ENCODE measurements at regions not wholly inside any gene's neighbourhood (a gene's known extent, or its start where the extent isn't known, plus 50 kb on each side); places are given as distances from the start of the nearest gene placed in this dataset.
"Not testable (repeated sequence)": the region's sequence is repeated elsewhere in the genome, so short reads cannot be mapped to it uniquely, and the experiment has no call there.

DNA sequence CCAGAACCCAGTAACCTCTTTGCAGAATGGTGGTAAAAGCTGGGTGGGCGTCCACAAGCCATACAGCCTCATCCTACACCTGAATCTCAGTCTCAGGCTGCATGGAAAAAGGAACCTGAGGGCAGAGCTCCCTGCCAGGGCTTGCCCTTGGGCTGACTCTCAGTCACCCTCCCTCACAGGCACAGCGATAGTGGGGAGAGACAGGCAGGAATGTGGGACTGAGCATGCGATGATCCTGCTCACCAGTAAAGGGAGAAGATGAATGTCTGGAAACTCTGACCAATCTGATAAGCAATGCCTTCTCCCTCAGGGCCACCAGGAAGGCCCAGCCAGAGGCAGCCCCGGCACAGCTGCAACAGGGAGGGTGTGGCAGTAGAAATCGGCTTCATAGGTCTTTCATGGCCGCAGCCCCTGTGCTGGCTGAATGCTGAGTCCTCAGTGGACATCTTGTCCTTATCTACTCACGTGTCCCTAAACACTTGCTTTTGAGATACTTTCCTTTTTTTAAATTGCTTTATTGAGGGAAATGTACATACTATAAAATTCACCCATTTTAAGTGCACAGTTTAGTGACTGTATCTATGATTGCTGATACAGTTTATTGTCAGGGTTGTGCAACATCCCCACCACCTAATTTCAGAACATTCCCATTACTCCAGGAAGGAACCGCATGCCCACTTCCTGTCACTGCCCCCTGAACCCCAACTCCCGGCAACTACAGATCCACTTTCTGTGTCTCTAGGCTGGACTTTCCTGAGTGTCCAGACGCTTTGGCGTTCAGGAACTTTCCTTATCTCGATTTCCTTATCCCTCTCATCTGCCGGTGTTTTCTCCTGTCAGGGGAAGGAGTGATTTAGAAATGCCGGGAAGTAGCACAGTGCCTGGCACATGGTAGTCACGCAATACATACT is 258.1 kb downstream of the PCNX1 start:
- no peak for DNase-seq (ENCODE audit: low read depth)

DNA sequence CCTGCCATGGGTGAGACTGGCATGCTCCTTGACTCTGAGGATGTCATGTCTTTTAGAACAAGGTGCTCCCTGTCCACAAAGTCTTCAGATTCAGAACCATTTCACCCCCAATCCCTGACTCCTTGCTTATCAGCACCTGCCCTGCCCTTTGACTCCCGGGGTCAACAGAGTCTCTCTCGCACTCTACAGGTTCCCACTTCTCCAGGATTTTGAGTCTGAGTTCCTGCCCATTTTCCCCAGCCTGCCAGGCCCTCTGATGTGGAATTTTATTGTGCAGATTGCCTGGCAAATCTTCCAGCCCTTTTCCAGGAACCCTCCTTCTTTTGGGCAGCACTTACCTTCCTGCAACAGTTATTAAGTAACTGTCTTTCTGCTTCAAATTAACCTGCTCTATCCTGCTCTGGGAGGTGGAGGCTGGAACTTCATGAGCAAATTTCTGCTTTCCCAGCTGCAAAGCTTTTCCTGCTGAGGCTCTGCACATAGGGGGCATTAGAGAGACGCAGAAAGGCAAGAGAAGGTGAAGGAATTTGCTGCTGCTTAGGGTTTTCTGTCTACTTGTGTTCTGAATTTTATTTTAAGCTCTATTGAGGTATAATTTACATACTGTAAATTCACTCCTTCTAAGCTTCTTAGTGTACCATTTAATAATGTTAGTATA is 259.1 kb downstream of the PCNX1 start:
- DNase-seq (ENCODE audit: low read depth) = no peak

DNA sequence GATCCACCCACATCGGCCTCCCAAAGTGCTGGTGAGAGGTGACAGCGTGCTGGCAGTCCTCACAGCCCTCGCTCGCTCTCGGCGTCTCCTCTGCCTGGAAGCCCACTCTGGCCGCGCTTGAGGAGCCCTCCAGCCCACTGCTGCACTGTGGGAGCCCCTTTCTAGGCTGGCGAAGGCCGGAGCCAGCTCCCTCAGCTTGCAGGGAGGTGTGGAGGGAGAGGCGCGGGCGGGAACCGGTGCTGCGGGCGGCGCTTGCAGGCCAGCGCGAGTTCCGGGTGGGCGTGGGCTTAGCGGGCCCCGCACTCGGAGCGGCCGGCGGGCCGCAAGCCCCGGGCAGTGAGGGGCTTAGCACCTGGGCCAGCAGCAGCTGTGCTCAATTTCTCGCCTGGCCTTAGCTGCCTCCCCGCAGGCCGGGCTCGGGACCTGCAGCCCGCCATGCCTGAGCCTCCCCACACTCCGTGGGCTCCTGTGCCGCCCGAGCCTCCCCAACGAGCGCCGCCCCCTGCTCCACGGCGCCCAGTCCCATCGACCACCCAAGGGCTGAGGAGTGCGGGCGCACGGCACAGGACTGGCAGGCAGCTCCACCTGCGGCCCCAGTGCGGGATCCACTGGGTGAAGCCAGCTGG is 260.2 kb downstream of the PCNX1 start:
- DNase-seq (ENCODE audit: low read depth) = not testable (repeated sequence)

DNA sequence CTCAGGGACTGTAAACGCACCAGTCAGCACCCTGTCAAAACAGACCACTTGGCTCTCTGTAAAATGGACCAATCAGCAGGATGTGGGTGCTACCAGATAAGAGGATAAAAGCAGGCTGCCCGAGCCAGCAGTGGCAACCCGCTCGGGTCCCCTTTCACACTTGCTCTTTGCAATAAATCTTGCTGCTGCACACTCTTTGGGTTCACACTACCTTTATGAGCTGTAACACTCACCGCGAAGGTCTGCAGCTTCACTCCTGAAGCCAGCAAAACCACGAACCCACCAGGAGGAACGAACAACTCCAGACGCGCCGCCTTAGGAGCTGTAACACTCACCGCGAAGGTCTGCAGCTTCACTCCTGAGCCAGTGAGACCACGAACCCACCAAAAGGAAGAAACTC is 260.9 kb downstream of the PCNX1 start:
- not testable (repeated sequence) for DNase-seq (ENCODE audit: low read depth)

DNA sequence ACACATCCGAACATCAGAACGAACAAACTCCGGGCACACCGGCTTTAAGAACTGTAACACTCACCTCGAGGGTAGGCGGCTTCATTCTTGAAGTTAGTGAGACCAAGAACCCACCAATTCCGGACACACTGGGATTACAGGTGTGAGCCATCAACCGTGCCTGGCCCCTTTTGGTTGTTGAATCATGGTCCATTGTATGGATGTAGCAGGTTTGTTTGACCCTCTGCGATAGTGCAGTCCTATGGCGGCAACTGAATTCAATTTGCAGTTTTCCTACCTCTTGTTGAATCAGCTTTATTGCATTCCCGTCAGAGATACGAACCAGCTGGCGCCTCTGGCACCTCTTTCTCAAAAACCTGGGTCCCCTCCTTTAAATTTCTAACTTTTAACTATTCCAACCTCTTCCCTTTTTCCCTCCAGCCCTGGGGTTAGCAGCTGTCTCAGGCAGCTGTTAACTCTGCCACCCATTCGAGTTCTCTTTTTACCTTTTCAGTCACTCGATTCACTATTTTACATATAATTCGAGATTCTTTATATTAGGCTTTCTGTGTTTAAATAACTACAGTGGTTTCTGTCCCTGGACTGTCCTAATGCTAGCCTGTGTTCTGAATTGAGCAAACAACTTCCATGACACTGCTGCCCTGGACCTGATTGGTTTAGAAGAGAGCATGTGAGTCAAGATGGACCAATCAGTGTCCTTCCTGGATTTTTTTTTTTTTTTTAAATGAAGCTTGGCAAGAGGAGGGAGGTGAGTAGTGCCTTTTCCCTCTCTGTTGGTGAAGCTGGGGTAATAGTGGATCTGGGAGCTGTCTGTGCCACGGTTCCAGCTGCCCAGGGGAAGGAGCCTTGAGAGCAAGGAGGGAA is 261.5 kb downstream of the PCNX1 start:
- DNase-seq (ENCODE audit: low read depth) = no peak

DNA sequence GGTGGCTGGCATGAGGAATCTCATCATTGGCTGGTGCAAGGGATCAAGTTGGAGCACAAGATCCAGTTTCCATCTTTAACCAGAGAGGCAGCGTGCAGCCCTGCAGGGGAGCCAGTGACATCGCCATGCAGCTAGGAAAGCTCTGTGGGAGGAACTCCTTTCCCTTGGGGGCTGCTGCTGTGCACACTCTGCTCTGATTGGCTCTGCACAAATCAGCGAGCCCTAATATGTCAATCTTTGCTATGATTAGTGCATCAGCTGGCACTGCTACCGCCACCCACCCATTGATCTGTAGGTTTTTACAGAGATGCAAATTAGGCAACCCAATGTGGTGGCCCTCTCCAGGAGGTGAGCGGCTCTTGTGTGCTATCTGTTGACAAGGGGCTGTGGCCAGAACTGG is 262.6 kb downstream of the PCNX1 start:
- DNase-seq (ENCODE audit: low read depth) = no peak

DNA sequence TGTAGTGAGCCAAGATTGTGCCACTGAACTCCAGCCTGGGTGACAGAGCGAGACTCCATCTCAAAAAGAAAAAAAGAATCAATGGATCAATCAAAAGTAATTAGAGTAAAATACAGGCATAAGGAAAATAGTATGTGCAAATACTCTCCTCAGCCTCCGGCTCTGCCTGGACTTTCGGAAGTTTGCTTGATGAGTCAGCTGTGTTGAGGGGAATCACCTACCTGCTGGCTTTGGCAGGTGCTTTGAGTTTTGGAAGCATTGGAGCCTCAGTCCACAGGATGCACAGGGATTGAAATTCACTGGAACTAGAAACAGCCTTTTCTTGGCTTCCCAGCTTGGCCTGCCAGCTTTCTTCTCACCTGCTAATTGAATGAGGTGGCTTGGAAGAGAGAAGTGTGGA is 268.2 kb downstream of the PCNX1 start:
- DNase-seq (ENCODE audit: low read depth) = no peak

DNA sequence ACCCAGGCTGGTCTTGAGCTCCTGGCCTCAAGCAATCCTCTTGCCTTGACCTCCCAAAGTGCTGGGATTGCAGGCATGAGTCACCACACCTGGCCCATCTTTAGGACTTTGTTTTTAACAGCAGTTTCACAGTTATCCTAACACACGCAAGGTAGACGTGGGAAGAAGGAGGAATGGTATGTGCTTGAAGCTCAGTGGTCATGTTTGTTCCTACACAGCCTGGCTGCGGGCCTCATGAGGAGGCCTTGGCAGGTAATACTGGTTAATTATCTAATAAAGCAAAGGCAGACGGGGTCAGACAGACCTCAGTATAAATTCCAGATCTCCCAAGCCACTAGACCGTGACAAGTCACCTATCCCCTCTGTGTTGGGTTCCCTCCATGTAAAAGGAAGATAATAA is 271.8 kb downstream of the PCNX1 start:
- DNase-seq (ENCODE audit: low read depth) = no peak

DNA sequence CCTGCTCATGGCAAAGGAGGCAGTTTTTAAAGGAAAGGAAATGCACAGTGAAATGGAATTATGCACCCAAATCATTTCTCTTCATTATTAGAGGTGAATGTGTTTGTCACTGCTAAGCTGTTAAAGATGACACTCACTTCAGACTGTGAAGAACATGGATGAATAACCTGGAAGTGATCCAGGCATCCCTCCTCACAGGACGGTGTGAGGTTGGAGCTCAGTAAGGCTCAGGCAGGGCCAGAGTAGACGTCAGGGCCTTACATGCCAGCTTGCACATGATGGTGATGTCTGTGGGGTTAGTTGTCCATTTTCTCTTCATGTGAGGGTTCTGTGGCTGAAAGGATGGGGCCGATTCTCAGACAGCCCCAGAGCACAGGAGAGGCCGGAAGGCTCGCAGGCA is 273.1 kb downstream of the PCNX1 start:
- DNase-seq (ENCODE audit: low read depth) = no peak

DNA sequence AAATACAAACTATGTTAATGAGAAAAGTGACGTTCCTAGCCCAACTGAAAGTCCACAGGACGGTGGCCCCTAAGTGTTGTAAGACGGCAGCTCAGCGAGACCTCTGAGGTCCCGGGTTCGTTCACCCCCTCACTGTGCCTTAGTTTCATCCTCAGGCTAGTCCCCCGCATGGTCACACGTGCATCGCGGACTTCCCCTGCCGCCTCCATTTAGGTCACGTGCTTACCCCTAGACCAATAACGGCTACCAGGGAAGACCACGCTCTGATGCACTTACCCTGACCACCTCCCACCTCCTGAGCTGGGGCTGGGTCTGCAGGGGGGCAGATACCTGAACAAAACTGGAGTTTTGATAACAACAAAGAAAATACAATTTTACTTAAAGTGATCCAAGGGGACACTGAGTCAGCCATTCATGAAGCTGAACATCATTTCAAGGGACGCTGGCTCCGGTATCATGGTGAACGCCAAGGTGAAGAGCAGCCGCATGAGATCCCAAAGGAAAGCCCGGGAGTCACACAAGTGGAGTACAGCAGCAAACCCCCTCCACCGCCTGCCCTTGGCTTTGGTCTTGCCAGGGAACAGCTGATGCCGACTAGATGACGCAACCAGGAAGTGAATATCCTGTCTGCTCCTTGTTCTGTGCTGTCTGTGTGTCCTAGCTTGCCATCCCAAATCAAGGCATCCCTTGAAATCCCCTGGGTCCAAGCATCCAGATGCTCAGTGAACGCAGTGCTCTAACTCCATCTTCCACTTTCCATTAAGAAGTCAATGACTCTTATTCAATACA is 274.1 kb downstream of the PCNX1 start:
- no peak for DNase-seq (ENCODE audit: low read depth)

DNA sequence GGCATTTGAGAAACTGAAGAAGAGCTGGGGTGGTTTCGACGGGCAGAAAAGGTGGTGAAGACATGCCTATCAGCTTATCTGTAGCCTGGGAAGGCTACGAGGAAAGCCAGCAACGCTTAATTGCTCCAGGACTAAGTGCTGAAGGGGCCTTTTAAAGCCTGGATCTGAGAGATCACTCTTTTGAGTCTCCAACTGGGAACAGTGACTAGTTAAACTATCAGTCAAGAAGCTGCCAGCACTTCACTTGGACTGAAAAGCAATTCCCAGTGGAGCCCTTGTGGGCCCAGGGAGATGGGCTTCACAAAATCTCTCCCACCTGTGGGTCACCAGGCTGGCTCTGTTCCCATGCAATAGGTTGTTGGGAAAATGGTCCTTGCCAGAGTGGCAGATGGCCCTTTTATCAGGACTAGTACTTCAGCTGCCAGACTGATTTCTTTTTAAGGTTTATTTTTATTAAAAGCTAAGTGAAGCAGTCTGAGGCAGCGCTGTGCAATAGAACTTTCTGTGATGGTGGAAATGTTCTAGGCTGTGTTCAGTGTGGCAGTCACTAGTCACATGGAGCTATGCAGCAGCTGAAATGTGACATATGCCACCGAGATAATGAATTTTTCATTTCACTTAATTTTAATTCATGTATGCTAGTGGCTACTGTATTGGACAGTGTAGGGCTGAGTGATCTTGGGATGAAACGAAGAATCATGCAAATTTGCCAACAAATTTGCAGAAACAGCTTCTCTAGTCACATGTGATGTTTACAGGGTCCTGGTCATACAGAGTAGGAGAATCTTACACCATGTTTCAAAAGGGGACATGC is 276.8 kb downstream of the PCNX1 start:
- DNase-seq (ENCODE audit: low read depth) = no peak

DNA sequence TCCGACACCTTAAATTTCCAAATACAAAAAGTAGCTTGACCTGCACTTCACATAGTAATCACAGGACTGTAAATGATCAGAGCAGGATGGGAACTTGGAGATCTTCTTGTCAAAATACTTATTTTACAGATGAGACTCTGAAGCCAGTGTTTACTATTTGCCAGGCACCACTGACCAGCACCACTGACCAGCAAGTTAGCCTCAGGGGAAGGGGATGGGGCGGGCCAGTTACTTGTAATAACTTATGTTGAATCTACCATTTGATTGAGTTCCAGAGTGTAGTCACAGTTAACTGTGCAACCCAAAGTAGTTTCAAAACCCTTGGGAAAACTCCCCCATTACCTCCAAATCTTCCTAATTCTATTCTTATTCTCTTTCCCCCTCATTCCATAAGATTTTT is 278.4 kb downstream of the PCNX1 start:
- no peak for DNase-seq (ENCODE audit: low read depth)

DNA sequence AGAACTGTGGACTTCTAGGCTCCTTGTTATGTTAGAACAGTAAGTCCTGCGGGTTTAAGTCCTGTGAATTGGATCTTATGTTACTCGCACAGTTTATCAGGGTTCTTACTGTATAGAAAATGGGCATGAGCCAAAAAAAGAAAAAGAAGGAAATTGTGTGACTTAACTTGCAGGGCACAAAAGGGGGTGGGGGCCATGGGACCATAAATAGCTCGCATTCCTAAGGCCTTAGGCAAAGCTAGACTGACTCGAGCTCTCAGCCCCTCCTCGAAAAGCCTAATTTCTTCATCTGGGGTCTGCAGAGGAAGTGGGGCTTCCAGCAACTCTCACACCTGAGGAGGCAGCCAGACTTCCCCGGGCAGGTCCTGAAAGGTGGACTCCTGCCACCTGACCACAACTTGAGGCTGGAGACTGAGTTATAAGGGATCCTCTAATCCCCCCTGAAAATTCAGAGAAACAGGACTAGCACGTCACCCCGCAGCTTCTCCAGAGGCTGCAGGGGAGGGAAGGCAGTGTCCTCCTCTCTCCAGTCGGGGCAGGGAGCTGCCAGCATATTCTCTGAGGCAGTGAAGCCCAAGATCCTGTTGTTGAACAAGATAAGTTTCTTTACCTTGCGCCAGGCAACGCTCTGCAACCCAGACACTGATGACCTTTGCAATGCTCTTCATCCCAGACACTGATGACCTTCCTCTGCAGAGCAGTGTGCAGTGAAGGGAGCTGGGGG is 280.5 kb downstream of the PCNX1 start:
- no peak for DNase-seq (ENCODE audit: low read depth)

DNA sequence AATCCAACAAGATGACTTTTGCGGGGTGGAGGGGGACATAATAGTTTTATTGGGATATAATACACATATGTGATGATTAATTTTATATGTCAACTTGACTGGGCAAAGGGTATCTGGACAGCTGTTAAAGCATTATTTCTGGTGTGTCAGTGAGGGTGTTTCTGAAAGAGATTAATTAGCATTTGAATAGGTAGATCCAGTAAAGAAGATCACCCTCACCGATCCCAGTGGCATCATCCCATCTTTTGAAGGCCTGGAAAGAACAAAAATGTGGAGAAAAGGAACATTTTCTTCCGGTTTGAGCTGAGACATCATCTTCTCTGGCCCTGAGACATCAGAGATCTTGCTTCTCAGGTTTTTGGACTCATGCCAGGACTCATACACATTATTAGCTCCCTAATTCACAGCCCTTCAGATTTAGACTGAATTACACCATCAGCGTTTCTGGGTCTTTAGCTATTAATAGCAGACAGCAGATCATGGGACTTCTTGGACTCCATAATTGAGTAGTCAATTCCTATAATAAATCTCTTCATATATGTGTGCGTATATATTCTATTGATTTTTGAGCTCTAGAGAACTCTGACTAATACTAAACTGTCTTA is 283.6 kb downstream of the PCNX1 start:
- DNase-seq (ENCODE audit: low read depth) = no peak

DNA sequence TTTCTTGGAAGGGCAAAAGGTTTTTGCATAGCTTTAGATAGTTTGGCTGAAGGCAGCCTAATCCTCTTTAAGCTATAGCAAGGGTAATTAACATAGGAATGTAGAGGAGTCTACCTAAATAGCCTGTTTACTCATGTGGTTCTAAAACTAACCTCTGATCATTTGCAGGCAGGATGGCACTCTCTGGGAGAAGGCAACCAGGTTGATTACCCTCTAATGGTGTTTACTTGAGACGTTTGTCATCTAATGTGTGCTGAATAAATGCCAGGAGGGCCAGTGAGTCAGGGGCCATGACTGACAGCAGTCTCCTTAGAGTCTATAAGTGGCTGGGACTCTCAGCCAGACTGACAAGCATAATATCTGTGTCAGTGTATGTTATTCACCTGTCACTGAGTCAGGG is 286.4 kb downstream of the PCNX1 start:
- no peak for DNase-seq (ENCODE audit: low read depth)

DNA sequence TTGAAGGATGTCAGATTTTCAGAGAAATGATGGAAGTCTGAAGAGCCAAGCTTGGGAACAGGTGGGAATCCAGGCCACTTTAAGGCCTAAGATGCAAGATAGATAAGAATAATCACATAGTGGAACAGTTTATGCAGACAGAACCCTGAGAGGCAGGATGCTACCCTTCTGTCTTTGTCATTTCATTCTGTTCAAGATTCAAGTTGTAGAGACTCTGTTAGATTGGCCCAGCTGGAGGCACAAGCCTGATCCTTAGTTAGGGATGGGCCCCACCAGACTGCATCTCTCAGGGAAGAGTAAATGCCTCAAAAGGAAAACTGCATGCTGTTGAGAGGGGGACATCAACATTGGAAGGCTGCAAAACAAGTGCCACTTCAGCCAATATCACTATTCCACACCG is 287.0 kb downstream of the PCNX1 start:
- no peak for DNase-seq (ENCODE audit: low read depth)

DNA sequence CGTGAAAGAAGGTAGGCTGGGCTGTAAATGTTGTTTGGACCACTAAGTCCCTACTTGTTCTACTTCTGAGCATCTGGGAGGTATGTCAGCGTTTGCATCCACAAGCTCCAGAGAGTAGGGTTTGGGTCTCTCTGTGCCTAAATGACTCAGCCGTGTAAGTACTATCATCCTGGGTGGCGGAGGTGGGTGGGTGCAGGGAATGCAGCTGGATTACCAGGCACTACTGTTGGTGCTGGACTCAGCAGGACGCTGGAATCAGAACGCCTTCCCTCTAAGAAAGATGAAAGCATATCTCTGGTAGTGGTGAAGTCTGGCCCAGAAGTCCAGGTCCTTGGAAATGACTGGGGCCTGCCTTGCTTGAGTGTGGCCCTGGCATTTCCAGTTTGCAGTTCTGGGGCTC is 289.7 kb downstream of the PCNX1 start:
- DNase-seq (ENCODE audit: low read depth) = no peak

DNA sequence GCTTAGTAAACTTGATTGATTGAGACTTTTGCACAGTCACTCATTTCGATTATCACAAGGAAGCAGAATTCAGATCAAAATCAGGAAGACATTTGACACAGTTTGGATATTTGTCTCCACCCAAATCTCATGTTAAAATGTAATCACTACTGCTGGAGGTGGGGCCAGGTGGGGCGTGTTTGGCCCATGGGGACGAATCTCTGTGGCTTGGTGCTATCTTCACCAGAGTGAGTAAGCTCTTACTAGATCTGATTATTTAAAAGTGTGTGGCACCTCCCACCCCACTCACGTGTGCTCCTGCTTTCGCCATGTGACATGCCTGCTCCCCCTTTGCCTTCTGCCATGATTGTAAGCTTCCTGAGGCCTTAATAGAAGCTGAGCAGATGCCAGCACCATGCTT is 291.4 kb downstream of the PCNX1 start:
- DNase-seq (ENCODE audit: low read depth) = no peak

DNA sequence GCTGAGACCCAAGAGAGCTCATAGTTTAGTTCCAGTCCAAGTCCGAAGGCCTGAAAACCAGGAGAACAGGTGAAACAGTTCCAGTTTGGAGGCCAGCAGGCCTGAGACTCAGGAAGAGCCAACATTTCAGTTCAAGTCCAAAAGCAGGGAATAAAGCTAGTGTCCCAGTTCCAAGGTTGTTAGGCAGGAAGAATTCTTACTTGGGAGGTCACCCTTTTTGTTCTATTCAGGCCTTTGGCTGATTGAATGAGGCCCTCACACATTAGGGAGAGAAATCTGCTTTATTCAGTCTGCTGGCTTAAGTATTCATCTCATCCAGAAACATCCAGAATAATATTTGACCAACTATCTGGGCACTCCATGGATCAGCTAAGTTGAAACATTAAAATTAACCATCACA is 294.6 kb downstream of the PCNX1 start:
- no peak for DNase-seq (ENCODE audit: low read depth)
